ENCODE measurements at regions not wholly inside any gene's neighbourhood (a gene's known extent, or its start where the extent isn't known, plus 50 kb on each side); places are given as distances from the start of the nearest gene placed in this dataset.

DNA sequence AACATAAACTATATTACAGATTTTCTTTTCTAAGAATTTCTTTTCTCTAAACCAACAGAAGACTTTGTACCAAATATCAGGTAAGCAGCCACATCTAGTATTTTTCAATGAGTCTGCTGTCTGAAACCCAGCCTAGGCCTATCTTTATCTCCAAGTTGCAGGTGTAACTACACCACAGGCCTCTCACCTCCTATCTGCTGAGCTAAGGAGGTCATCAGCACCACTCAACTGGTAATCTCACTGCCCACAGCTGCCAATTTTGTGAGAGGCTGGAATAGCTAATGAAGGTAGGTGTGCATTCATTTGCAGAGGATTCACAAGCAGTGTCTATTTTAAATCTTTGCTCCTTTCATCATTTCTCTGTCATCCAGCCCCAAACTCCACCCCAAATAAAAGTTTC is 584.8 kb downstream of the HDGFL1 start:
- no peaks in the 10 kb centered on the region for H3K27me3 ChIP-seq (ENCODE audit: control insufficient read depth in 1 of 2, insufficient read depth in 1 of 2, low read length in 2 of 2)
- DNase-seq = no peak
- H3K4me1 ChIP-seq (ENCODE audit: control insufficient read depth, insufficient read depth, low read depth, low read length) = no peaks in the 10 kb centered on the region
- no peak overlapping the region for H2BK12ac ChIP-seq (ENCODE audit: low read length in 2 of 2)
- no peak overlapping the region for H2BK5ac ChIP-seq (ENCODE audit: low read depth, low read length, poor library complexity, severe bottlenecking)
- no peak overlapping the region for H2AFZ ChIP-seq (ENCODE audit: low read depth, low read length)
- H3K9ac ChIP-seq (ENCODE audit: low read length) = no peak overlapping the region
- H3K4me2 ChIP-seq (ENCODE audit: low read length, poor library complexity, severe bottlenecking) = no peak overlapping the region
- H2BK120ac ChIP-seq (ENCODE audit: low read depth, low read length) = no peak overlapping the region
- H4K91ac ChIP-seq (ENCODE audit: low read length) = no peak overlapping the region
- H3K79me1 ChIP-seq (replicated peaks; ENCODE audit: low read length, poor library complexity, severe bottlenecking) = no peaks in the 10 kb centered on the region
- no peak overlapping the region for H3K14ac ChIP-seq (ENCODE audit: low read length in 2 of 2)
- no peak overlapping the region for H3K18ac ChIP-seq (ENCODE audit: low read depth in 1 of 2, low read length in 2 of 2)
- H2BK15ac ChIP-seq (ENCODE audit: low read depth, poor library complexity, severe bottlenecking) = no peak overlapping the region
- peaks cover 2% of the 10 kb centered on the region for H3K9me3 ChIP-seq (ENCODE audit: control insufficient read depth, low read length)
- no peak overlapping the region for H3K4ac ChIP-seq (ENCODE audit: low read depth in 1 of 2, low read length in 2 of 2)
- H2AK5ac ChIP-seq (ENCODE audit: low read length, severe bottlenecking) = no peak overlapping the region
- H4K8ac ChIP-seq (ENCODE audit: low read length) = no peak overlapping the region
- no peak overlapping the region for H3K23ac ChIP-seq (ENCODE audit: low read length in 2 of 2)
- H3K36me3 ChIP-seq (ENCODE audit: control insufficient read depth in 1 of 2, insufficient read depth in 2 of 2, low read depth in 1 of 2, low read length in 2 of 2) = no peaks in the 10 kb centered on the region
- no peak overlapping the region for H3K27ac ChIP-seq (ENCODE audit: low read length, poor library complexity, severe bottlenecking)
- no peak overlapping the region for H3K4me3 ChIP-seq (ENCODE audit: insufficient read depth in 1 of 2, low read depth in 1 of 2, low read length in 2 of 2)

DNA sequence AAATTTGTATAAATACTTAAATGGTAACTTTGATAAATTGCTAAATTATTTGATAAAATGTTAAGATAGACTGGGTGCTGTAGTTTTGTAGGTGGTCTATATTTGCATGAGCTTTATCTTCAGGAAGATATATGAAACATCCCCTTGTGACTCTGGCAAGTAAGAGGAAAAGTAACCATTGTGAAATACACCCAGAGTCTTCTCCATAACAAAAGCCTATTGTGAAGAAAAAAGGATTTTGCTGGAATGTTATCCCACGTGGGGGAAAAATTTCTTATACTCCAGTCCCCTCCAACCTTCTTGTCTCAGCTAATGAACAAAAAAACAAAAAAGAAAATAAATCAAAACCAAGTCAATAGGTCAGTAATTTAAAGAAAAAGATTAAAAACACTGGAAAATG is 600.7 kb downstream of the HDGFL1 start:
- Histone ChIP-seq H3K9ac (ENCODE audit: low read length) (no peak overlapping the region), H2BK120ac (ENCODE audit: low read depth, low read length) (no peak overlapping the region), H2AK5ac (ENCODE audit: low read length, severe bottlenecking) (no peak overlapping the region), H3K79me1 (replicated peaks; ENCODE audit: low read length, poor library complexity, severe bottlenecking) (no peaks in the 10 kb centered on the region), H3K23ac (ENCODE audit: low read length in 2 of 2) (no peak overlapping the region), H3K18ac (ENCODE audit: low read depth in 1 of 2, low read length in 2 of 2) (no peak overlapping the region), H2BK15ac (ENCODE audit: low read depth, poor library complexity, severe bottlenecking) (no peak overlapping the region), H2AFZ (ENCODE audit: low read depth, low read length) (no peak overlapping the region), H3K4ac (ENCODE audit: low read depth in 1 of 2, low read length in 2 of 2) (no peak overlapping the region), H3K4me2 (ENCODE audit: low read length, poor library complexity, severe bottlenecking) (no peak overlapping the region), H3K27ac (ENCODE audit: low read length, poor library complexity, severe bottlenecking) (no peak overlapping the region), H3K14ac (ENCODE audit: low read length in 2 of 2) (no peak overlapping the region), H2BK5ac (ENCODE audit: low read depth, low read length, poor library complexity, severe bottlenecking) (no peak overlapping the region), H3K4me3 (ENCODE audit: insufficient read depth in 1 of 2, low read depth in 1 of 2, low read length in 2 of 2) (no peak overlapping the region), H4K91ac (ENCODE audit: low read length) (no peak overlapping the region), H3K9me3 (ENCODE audit: control insufficient read depth, low read length) (peaks cover 1% of the 10 kb centered on the region), H2BK12ac (ENCODE audit: low read length in 2 of 2) (no peak overlapping the region), H3K36me3 (ENCODE audit: control insufficient read depth in 1 of 2, insufficient read depth in 2 of 2, low read depth in 1 of 2, low read length in 2 of 2) (no peaks in the 10 kb centered on the region), H3K27me3 (ENCODE audit: control insufficient read depth in 1 of 2, insufficient read depth in 1 of 2, low read length in 2 of 2) (no peaks in the 10 kb centered on the region), H4K8ac (ENCODE audit: low read length) (no peak overlapping the region), H3K4me1 (ENCODE audit: control insufficient read depth, insufficient read depth, low read depth, low read length) (no peaks in the 10 kb centered on the region)
- DNase-seq = no peak
- no CpG with 5 or more reads among the region's 1 CpG for WGBS

DNA sequence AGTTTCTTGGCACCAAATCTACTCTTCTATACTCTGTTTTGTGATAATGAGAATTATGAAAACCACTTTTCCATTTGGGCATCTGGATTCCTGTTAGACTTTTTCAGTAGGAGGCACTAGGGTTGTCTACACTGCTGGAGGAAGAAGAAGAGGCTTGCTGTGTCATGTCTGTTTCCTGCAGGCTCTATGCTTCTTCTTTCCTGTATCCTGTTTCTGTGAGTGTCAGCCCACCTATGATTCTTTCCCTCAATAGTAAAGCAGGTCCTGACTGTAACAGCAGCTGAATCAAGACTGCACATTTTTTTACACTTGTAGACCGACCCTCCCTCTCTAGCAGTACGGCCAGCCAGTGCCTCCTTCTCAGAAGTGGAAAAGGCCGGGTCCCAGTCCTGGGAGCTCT is 603.9 kb downstream of the HDGFL1 start:
- WGBS = 69% methylated on average over 3 of the region's 3 CpGs
- H3K27ac ChIP-seq (ENCODE audit: low read length, poor library complexity, severe bottlenecking) = no peak overlapping the region
- H2BK120ac ChIP-seq (ENCODE audit: low read depth, low read length) = no peak overlapping the region
- peak overlapping the region; percentile 1 for H4K8ac ChIP-seq (ENCODE audit: low read length)
- no peaks in the 10 kb centered on the region for H3K79me1 ChIP-seq (replicated peaks; ENCODE audit: low read length, poor library complexity, severe bottlenecking)
- H3K14ac ChIP-seq (ENCODE audit: low read length in 2 of 2) = no peak overlapping the region
- H2BK15ac ChIP-seq (ENCODE audit: low read depth, poor library complexity, severe bottlenecking) = no peak overlapping the region
- peak; percentile 28 for DNase-seq
- H2AFZ ChIP-seq (ENCODE audit: low read depth, low read length) = peak overlapping the region; percentile 53
- no peaks in the 10 kb centered on the region for H3K9me3 ChIP-seq (ENCODE audit: control insufficient read depth, low read length)
- peak overlapping the region; percentile 87 for H3K9ac ChIP-seq (ENCODE audit: low read length)
- H3K18ac ChIP-seq (ENCODE audit: low read depth in 1 of 2, low read length in 2 of 2) = peak overlapping the region; percentile 4 to 11
- no peak overlapping the region for H4K91ac ChIP-seq (ENCODE audit: low read length)
- no peaks in the 10 kb centered on the region for H3K27me3 ChIP-seq (ENCODE audit: control insufficient read depth in 1 of 2, insufficient read depth in 1 of 2, low read length in 2 of 2)
- no peak overlapping the region for H2BK5ac ChIP-seq (ENCODE audit: low read depth, low read length, poor library complexity, severe bottlenecking)
- no peak overlapping the region for H3K23ac ChIP-seq (ENCODE audit: low read length in 2 of 2)
- no peak overlapping the region for H3K4me2 ChIP-seq (ENCODE audit: low read length, poor library complexity, severe bottlenecking)
- no peaks in the 10 kb centered on the region for H3K4me1 ChIP-seq (ENCODE audit: control insufficient read depth, insufficient read depth, low read depth, low read length)
- H3K36me3 ChIP-seq (ENCODE audit: control insufficient read depth in 1 of 2, insufficient read depth in 2 of 2, low read depth in 1 of 2, low read length in 2 of 2) = no peaks in the 10 kb centered on the region
- H3K4me3 ChIP-seq (ENCODE audit: insufficient read depth in 1 of 2, low read depth in 1 of 2, low read length in 2 of 2) = no peak overlapping the region
- peak overlapping the region in 1 of 2 experiments; percentile 77 for H2BK12ac ChIP-seq (ENCODE audit: low read length in 2 of 2)
- peak overlapping the region in 1 of 2 experiments; percentile 80 for H3K4ac ChIP-seq (ENCODE audit: low read depth in 1 of 2, low read length in 2 of 2)
- H2AK5ac ChIP-seq (ENCODE audit: low read length, severe bottlenecking) = no peak overlapping the region

DNA sequence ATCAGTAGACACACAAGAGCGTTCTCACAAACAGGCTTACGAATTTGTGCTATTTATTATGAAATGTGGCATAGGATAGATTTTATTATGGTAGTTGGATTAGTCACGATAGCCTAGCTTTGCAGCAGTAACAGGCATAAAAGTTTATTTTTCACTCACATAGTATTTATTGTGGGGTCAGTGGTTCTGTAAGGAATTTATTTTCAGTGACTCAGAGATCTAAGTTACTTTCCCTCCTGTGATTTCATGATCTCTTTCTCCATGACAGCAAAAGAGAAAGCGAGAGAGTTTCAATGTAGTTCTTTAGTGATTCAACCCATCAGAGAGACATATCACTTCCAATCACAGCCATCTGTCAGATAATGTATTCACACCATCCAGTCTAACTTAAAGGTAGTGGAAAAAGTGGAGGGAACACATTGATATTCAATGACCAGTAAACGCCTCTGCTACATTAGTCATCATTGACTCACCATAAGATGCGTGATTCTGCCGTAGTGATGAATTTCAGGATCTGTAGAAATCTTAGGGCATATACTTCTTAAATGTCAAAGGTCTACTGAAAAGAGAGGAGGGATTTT is 605.5 kb downstream of the HDGFL1 start:
- no peak overlapping the region for H3K4ac ChIP-seq (ENCODE audit: low read depth in 1 of 2, low read length in 2 of 2)
- H3K9ac ChIP-seq (ENCODE audit: low read length) = peak overlapping the region; percentile 87
- no peak overlapping the region for H3K4me2 ChIP-seq (ENCODE audit: low read length, poor library complexity, severe bottlenecking)
- H4K91ac ChIP-seq (ENCODE audit: low read length) = no peak overlapping the region
- no peak overlapping the region for H4K8ac ChIP-seq (ENCODE audit: low read length)
- no peaks in the 10 kb centered on the region for H3K27me3 ChIP-seq (ENCODE audit: control insufficient read depth in 1 of 2, insufficient read depth in 1 of 2, low read length in 2 of 2)
- peak overlapping the region in 1 of 2 experiments; percentile 36 for H3K4me3 ChIP-seq (ENCODE audit: insufficient read depth in 1 of 2, low read depth in 1 of 2, low read length in 2 of 2)
- no peak overlapping the region for H3K14ac ChIP-seq (ENCODE audit: low read length in 2 of 2)
- peak; percentile 97 for DNase-seq
- H3K4me1 ChIP-seq (ENCODE audit: control insufficient read depth, insufficient read depth, low read depth, low read length) = no peaks in the 10 kb centered on the region
- peak overlapping the region; percentile 49 for H3K27ac ChIP-seq (ENCODE audit: low read length, poor library complexity, severe bottlenecking)
- no peaks in the 10 kb centered on the region for H3K9me3 ChIP-seq (ENCODE audit: control insufficient read depth, low read length)
- WGBS = 11% methylated on average over 2 of the region's 7 CpGs
- H2BK12ac ChIP-seq (ENCODE audit: low read length in 2 of 2) = no peak overlapping the region
- no peak overlapping the region for H2BK15ac ChIP-seq (ENCODE audit: low read depth, poor library complexity, severe bottlenecking)
- H2AK5ac ChIP-seq (ENCODE audit: low read length, severe bottlenecking) = no peak overlapping the region
- H2AFZ ChIP-seq (ENCODE audit: low read depth, low read length) = no peak overlapping the region
- H3K18ac ChIP-seq (ENCODE audit: low read depth in 1 of 2, low read length in 2 of 2) = no peak overlapping the region
- no peak overlapping the region for H2BK5ac ChIP-seq (ENCODE audit: low read depth, low read length, poor library complexity, severe bottlenecking)
- no peak overlapping the region for H2BK120ac ChIP-seq (ENCODE audit: low read depth, low read length)
- no peak overlapping the region for H3K23ac ChIP-seq (ENCODE audit: low read length in 2 of 2)
- H3K79me1 ChIP-seq (replicated peaks; ENCODE audit: low read length, poor library complexity, severe bottlenecking) = no peaks in the 10 kb centered on the region
- H3K36me3 ChIP-seq (ENCODE audit: control insufficient read depth in 1 of 2, insufficient read depth in 2 of 2, low read depth in 1 of 2, low read length in 2 of 2) = no peaks in the 10 kb centered on the region
